GM12878 (cell line): ENCODE measurements at regions not wholly inside any gene's neighbourhood (a gene's known extent, or its start where the extent isn't known, plus 50 kb on each side); places are given as distances from the start of the nearest gene placed in this dataset.

ENCODE experiments used
- ATAC-seq: fragments of 200-7000 bp; cut with Tn5 transposase; 3 replicates; pipeline ENCODE4 v1.9.1; 2020; ENCODE audit warnings: mild to moderate bottlenecking, moderate library complexity
- BruUV-seq: library from RNA; stranded (reverse); fragments of 400-500 nt; replicated peaks from 2 replicates; lab custom pipeline; 2021; lab: Mats Ljungman, UMichigan
- CTCF ChIA-PET: fragments of 300-600 bp; sonication (Branson Sonifier 250); formaldehyde crosslinking; extraction: SDS; loops from one replicate; lab custom pipeline; 2021; ENCODE audit warnings: inconsistent platforms; lab: Yijun Ruan, JAX
- POLR2A ChIA-PET: fragments of 350-600 bp; formaldehyde crosslinking; extraction: SDS; loops from one replicate; lab custom pipeline; 2021; ENCODE audit warnings: inconsistent platforms; lab: Charles Lee
- RAD21 ChIA-PET: fragments of 300-600 bp; sonication (Branson Sonifier 250); formaldehyde crosslinking; loops from one replicate; lab custom pipeline; 2023; ENCODE audit warnings: antibody characterized with exemption; ENCODE audit not compliant: unreplicated experiment; lab: Charles Lee
- SMC1A ChIA-PET: fragments of 300-600 bp; sonication (Branson Sonifier 250); formaldehyde crosslinking; loops from one replicate; lab custom pipeline; 2023; ENCODE audit not compliant: unreplicated experiment, uncharacterized antibody; lab: Charles Lee
- DNase-seq: peaks from one replicate; pipeline ENCODE4 v3.0.0-alpha.2; 2011; ENCODE audit warnings: low read depth, low spot score
- FAIRE-seq: peaks from 3 replicates; lab custom pipeline; 2011; peaks lifted over from hg19 to GRCh38; lab: Jason Lieb, UNC
- H2AFZ ChIP-seq: 2 replicates; pipeline ENCODE4 v1.6.0; 2011; ENCODE audit warnings: low read depth, low read length, control low read depth; ENCODE audit not compliant: control insufficient read depth
- H3K27ac ChIP-seq: 2 replicates; pipeline ENCODE4 v1.5.1; 2011; ENCODE audit warnings: control low read depth; ENCODE audit not compliant: control insufficient read depth, insufficient read depth
- H3K27me3 ChIP-seq, 2 experiments: replicated peaks in 1 of 2; 2 replicates each; pipeline versions ENCODE4 v1.6.0 to v1.6.1; 2011; ENCODE audit warnings: low read length in 1 of 2; ENCODE audit not compliant: control insufficient read depth in 2 of 2, insufficient read depth in 2 of 2
- H3K36me3 ChIP-seq, 2 experiments: 2 replicates each; pipeline ENCODE4 v1.5.1; 2011; ENCODE audit warnings: low read length in 1 of 2; ENCODE audit not compliant: control insufficient read depth in 2 of 2, insufficient read depth in 2 of 2
- H3K4me1 ChIP-seq: 2 replicates; pipeline ENCODE4 v1.6.1; 2011; ENCODE audit warnings: mild to moderate bottlenecking, low read length, moderate library complexity, mixed read lengths; ENCODE audit not compliant: control insufficient read depth, insufficient read depth
- H3K4me2 ChIP-seq: 2 replicates; pipeline ENCODE4 v1.6.0; 2011; ENCODE audit warnings: control low read depth; ENCODE audit not compliant: control insufficient read depth, insufficient read depth
- H3K4me3 ChIP-seq: fragments of 200-600 bp; sonication (generic); 2 replicates; pipeline ENCODE4 v1.5.1; 2016
- H3K79me2 ChIP-seq: 2 replicates; pipeline ENCODE4 v1.6.0; 2011; ENCODE audit warnings: low read length; ENCODE audit not compliant: control insufficient read depth, insufficient read depth
- H3K9ac ChIP-seq: 2 replicates; pipeline ENCODE4 v1.8.0; 2011; ENCODE audit warnings: low read length, control low read depth, mixed read lengths; ENCODE audit not compliant: control insufficient read depth, insufficient read depth
- H3K9me3 ChIP-seq: replicated peaks from 3 replicates; pipeline ENCODE4 v1.5.1; 2011; ENCODE audit warnings: mild to moderate bottlenecking, low read length; ENCODE audit not compliant: control insufficient read depth, insufficient read depth
- H4K20me1 ChIP-seq: 2 replicates; pipeline ENCODE4 v1.6.0; 2011; ENCODE audit not compliant: control insufficient read depth, insufficient read depth
- ASH2L ChIP-seq: fragments of 300-600, 200-600 bp; sonication (generic); IDR thresholded peaks from 2 replicates; pipeline ENCODE4 v1.6.1; 2017; ENCODE audit warnings: low read depth, mild to moderate bottlenecking, borderline replicate concordance
- HDGF ChIP-seq: fragments of 450-650 bp; IDR thresholded peaks from 2 replicates; pipeline ENCODE4 v1.6.1; 2016; ENCODE audit warnings: antibody characterized with exemption
- IRF4 ChIP-seq: IDR thresholded peaks from 2 replicates; pipeline ENCODE4 v1.6.1; 2011; ENCODE audit warnings: low read depth, low read length
- MEF2B ChIP-seq: fragments of 450-650 bp; IDR thresholded peaks from 2 replicates; pipeline ENCODE4 v1.6.1; 2018; ENCODE audit warnings: mild to moderate bottlenecking, moderate library complexity; ENCODE audit not compliant: partially characterized antibody, poor library complexity, severe bottlenecking
- MYB ChIP-seq: fragments of 150-350 bp; IDR thresholded peaks from 2 replicates; pipeline ENCODE4 v1.6.1; 2014; ENCODE audit warnings: mild to moderate bottlenecking, low read depth, low read length, borderline replicate concordance
- POLR2AphosphoS5 ChIP-seq: IDR thresholded peaks from 2 replicates; pipeline ENCODE4 v1.6.1; 2011; ENCODE audit warnings: mild to moderate bottlenecking, low read length, inconsistent platforms
- RAD51 ChIP-seq: fragments of 450-650 bp; IDR thresholded peaks from 2 replicates; pipeline ENCODE4 v1.6.1; 2016; ENCODE audit warnings: moderate library complexity, mild to moderate bottlenecking, inconsistent platforms
- RFX5 ChIP-seq: IDR thresholded peaks from 2 replicates; pipeline ENCODE4 v1.6.1; 2011; ENCODE audit warnings: low read depth, low read length, improper control_type of control experiment
- SIN3A ChIP-seq: IDR thresholded peaks from 2 replicates; pipeline ENCODE4 v1.6.1; 2012; ENCODE audit warnings: low read depth, low read length, improper control_type of control experiment
- SUPT20H ChIP-seq: IDR thresholded peaks from 2 replicates; pipeline ENCODE4 v1.6.1; 2011; ENCODE audit warnings: low read depth, mild to moderate bottlenecking, low read length, moderate library complexity, borderline replicate concordance; ENCODE audit not compliant: control insufficient read depth
- SUZ12 ChIP-seq: fragments of 200-600 bp; sonication (generic); IDR thresholded peaks from one replicate; pipeline ENCODE4 v1.6.1; 2018; ENCODE audit warnings: antibody characterized with exemption, mild to moderate bottlenecking; ENCODE audit not compliant: unreplicated experiment
- WRNIP1 ChIP-seq: IDR thresholded peaks from 2 replicates; pipeline ENCODE4 v1.6.1; 2011; ENCODE audit warnings: low read depth, low read length, improper control_type of control experiment, borderline replicate concordance
- in situ Hi-C: fragments of 300-500 bp; cut with MboI; formaldehyde crosslinking; loops from 9 replicates; pipeline ENCODE4 v1.14.3; 2018; ENCODE audit warnings: mixed read lengths
- intact Hi-C: fragments of 100-400 bp; cut with micrococcal nuclease; formaldehyde crosslinking; loops from one replicate; pipeline ENCODE4 v1.14.2; 2022; ENCODE audit not compliant: unreplicated experiment
- TF ChIP-seq, protein P1 (sequence below): fragments of 450-650 bp; IDR thresholded peaks from 2 replicates; pipeline ENCODE4 v1.6.1; 2017; ENCODE audit warnings: mild to moderate bottlenecking, moderate library complexity
- TF ChIP-seq, protein P2 (sequence below): fragments of 450-650 bp; conservative IDR thresholded peaks from 2 replicates; pipeline ENCODE4 v1.6.1; 2017; ENCODE audit warnings: mild to moderate bottlenecking, moderate library complexity

DNA sequence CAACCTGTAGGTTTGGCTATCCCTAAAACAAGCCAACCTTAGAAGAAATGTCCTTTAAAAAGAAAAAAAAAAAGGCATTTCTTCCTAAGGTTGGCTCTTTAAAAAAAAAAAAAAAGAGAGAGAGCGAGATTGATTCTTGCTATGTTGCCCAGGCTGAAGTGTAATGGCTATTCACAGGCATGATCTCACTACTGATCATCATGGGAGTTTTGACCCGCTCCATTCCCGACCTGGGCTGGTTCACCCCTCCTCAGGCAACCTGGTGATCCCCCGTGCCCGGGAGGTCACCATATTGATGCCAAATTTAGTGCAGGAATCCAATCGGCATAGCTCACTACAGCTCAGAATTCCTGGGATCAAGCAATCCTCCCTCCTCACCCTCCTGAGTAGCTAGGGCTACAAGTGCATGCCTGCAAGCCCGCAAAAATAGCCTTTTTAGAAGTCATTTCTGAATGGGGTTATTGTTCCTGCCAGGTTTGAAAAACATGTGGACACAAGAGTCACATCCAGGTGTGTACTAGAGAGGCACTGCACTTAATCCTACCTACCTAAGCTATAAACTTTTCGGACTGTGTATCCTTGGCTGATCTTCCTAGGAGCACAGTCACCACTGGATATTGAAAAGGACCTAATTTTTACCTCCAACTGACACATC lies 61.4 kb upstream of the ZCCHC13 start (continued):
- no peak for TF ChIP-seq ASH2L
- TF ChIP-seq HDGF: no peak
- TF ChIP-seq MYB: no peak

DNA sequence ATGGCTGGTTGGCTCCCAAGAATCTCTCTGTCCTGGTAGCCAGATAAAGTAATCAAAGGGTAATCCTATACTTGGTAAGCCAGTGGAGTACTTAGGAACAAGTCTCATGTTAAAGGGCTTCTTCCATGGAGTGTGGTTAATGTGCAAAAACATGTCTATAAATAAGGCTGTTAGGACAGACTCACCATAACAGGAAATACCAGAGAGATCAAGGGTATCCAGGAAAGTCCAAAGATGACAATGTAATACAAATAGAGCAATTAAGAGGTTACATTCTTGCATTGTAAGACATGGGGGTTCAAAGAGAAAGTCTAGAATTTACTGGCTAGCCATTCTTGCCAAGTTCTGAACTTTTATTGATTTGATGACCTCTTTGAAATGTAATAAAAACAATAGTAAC lies 61.9 kb upstream of the ZCCHC13 start:
- no peak for ATAC-seq
- Histone ChIP-seq H3K79me2 (no peaks in the 10 kb centered on the region), H3K36me3 (peaks cover 0 to 3% of the 10 kb centered on the region in 2 experiments; a peak in 1 of 4 replicates)
- TF ChIP-seq IRF4: no peak
- TF ChIP-seq MEF2B: no peak
- TF ChIP-seq SUZ12: no peak
- TF ChIP-seq, protein P1, sequence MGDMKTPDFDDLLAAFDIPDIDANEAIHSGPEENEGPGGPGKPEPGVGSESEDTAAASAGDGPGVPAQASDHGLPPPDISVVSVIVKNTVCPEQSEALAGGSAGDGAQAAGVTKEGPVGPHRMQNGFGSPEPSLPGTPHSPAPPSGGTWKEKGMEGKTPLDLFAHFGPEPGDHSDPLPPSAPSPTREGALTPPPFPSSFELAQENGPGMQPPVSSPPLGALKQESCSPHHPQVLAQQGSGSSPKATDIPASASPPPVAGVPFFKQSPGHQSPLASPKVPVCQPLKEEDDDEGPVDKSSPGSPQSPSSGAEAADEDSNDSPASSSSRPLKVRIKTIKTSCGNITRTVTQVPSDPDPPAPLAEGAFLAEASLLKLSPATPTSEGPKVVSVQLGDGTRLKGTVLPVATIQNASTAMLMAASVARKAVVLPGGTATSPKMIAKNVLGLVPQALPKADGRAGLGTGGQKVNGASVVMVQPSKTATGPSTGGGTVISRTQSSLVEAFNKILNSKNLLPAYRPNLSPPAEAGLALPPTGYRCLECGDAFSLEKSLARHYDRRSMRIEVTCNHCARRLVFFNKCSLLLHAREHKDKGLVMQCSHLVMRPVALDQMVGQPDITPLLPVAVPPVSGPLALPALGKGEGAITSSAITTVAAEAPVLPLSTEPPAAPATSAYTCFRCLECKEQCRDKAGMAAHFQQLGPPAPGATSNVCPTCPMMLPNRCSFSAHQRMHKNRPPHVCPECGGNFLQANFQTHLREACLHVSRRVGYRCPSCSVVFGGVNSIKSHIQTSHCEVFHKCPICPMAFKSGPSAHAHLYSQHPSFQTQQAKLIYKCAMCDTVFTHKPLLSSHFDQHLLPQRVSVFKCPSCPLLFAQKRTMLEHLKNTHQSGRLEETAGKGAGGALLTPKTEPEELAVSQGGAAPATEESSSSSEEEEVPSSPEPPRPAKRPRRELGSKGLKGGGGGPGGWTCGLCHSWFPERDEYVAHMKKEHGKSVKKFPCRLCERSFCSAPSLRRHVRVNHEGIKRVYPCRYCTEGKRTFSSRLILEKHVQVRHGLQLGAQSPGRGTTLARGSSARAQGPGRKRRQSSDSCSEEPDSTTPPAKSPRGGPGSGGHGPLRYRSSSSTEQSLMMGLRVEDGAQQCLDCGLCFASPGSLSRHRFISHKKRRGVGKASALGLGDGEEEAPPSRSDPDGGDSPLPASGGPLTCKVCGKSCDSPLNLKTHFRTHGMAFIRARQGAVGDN: no peak
- TF ChIP-seq, protein P2, sequence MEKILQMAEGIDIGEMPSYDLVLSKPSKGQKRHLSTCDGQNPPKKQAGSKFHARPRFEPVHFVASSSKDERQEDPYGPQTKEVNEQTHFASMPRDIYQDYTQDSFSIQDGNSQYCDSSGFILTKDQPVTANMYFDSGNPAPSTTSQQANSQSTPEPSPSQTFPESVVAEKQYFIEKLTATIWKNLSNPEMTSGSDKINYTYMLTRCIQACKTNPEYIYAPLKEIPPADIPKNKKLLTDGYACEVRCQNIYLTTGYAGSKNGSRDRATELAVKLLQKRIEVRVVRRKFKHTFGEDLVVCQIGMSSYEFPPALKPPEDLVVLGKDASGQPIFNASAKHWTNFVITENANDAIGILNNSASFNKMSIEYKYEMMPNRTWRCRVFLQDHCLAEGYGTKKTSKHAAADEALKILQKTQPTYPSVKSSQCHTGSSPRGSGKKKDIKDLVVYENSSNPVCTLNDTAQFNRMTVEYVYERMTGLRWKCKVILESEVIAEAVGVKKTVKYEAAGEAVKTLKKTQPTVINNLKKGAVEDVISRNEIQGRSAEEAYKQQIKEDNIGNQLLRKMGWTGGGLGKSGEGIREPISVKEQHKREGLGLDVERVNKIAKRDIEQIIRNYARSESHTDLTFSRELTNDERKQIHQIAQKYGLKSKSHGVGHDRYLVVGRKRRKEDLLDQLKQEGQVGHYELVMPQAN: no peak
- no peak for TF ChIP-seq SUPT20H
- TF ChIP-seq RFX5: no peak
- TF ChIP-seq WRNIP1: no peak
- no peak for TF ChIP-seq SIN3A
- no peak for TF ChIP-seq RAD51
- TF ChIP-seq POLR2AphosphoS5: no peak
- TF ChIP-seq, all 136 proteins: peak for 0
- Histone ChIP-seq H3K27ac (no peak overlapping the region), H3K9ac (no peak overlapping the region), H2AFZ (no peak overlapping the region), H3K9me3 (no peaks in the 10 kb centered on the region), H3K4me2 (no peak overlapping the region), H3K4me3 (no peak overlapping the region), H3K27me3 (no peaks in the 10 kb centered on the region), H3K4me1 (no peaks in the 10 kb centered on the region), H4K20me1 (no peaks in the 10 kb centered on the region)
- no peak for DNase-seq
- BruUV-seq: no TSS peak
- ChIA-PET SMC1A (no interaction called here), RAD21 (no interaction called here), POLR2A (no interaction called here), CTCF (no interaction called here)
- intact Hi-C loops (no loop called here), in situ Hi-C loops (no loop called here)
- FAIRE-seq: no peak
